ENCODE measurements at regions not wholly inside any gene's neighbourhood (a gene's known extent, or its start where the extent isn't known, plus 50 kb on each side); places are given as distances from the start of the nearest gene placed in this dataset.
"Not testable (repeated sequence)": the region's sequence is repeated elsewhere in the genome, so short reads cannot be mapped to it uniquely, and the experiment has no call there.

DNA sequence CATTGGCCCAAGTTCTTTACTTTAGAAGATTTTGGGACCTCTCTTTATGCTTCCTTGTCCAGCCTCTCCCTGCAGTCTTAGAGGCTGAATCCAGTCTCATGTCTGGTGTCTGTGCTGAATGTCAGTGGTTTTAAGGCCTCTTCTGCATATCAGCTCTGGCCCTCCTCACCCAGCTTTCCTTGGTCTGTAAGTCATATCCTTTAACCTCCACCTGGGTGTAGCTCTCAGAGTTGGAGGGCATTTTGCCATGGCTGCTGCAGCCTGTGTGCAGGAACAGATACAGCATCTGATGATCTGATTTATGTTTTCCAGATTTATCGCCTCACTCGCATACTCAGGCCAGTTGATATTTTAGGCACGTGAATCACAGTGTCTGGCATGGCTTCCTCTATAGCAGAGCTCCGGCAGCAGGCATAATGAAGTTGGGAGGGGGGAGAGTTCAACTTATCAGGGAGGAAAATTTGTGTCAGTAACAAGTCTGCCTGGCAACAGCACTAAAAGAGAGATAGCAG lies 335.0 kb downstream of the PCNX1 start:
- no peak for DNase-seq

DNA sequence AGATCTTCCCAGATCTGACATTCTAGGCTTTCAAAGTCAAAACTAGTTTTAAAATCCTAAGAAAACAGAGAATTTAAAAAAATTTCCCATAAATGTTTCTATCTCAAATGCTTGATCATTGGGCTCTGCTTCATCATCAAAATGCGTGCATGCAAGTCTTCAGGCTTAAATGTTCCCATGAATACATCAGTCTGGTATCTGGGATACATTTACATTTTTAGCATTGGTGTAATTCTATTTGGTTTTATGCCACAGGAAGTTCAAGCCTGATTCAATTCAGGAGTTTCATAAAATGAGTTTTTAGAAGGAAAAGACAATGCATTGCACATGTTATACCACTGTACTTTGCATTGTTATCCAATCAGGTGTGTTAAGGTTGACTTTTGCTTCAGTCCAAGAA lies 336.4 kb downstream of the PCNX1 start:
- no peak for DNase-seq

DNA sequence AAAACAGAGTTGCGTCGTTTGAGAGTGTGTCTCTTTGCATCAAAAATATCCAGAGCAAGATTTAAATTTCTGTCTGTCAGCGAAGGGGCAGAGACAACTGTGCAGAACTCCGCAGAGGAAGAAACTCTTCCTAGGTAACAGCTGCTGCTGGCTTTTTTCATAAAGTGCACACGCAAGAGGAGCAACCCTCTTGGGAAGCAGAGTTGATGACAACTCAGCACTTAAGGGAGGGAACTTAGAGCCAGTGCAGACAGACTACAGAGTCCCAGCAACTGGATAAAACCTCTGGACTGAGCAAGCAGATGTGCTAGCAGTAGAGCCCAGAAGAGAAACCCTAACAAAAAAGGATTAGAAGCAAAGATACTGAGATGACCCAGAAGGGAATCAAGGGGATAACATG lies 337.1 kb downstream of the PCNX1 start:
- no peak for DNase-seq

DNA sequence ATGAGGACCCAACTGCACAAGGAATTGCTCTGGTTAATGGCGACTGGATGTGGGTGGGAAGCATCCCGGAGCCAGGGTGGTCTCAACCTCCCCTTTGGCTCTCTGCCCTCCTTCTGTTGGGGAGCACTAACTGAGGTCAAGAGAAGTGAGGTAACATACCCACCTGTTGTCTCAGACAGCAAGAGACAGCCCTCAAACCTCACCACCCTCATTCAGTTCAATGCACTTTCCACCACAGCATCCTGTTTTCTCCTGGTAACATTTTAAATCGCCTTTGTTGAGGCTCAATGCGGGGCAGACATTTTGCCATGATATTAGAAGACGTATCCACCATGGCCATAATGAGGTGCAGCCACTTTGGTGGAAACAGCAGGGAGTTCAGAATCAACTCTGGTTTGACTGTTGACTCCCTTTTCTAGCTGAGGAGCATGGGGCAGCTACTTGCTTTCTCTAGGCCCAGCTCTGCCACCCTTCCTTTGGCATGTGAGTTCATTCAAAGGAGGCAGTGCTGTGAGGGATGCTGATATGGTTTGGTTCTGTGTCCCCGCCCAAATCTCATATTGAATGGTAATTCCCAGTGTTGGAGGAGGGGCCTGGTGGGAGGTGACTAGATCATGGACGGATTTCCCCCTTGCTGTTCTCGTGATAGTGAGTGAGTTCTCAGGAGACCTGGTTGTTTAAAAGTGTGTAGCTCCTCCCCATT lies 338.6 kb downstream of the PCNX1 start:
- no peak for DNase-seq

DNA sequence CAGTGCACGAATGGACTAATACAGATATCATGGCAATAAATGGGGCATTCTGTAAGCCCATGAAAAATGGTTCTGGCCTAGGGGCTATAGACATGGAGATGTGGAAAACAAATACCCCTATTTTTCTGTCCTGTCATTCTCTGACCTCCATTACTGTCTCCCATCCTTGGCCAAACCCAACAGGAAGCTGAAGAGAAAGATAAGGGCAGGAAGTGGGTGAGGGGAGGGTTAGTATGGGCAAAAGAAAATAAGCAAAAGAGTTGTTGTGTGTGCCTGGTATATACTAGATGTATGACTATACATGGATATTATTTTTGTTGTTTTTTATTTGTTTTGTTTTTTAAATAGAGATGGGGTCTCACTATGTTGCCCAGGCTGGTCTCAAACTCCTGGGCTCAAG lies 339.3 kb downstream of the PCNX1 start:
- no peak for DNase-seq

DNA sequence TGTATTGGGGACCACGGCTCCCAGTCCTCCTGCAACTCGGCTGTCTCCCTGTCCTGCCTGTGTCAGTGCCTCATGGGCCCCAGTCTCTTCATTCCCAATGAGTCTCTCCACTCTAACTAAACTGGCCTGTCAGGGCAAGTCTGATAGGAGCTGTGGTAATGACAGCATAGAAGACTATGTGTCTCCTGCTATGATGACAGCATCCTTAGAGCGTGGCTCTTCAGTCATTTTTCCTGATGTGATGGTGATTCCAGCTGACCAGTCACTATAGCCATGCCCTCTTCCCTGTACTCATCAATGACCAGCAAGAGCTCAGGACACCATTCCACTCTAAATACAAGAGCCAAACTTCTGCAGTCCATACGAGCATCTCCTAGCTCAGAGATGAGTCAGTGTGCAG lies 339.8 kb downstream of the PCNX1 start:
- DNase-seq, result no peak

DNA sequence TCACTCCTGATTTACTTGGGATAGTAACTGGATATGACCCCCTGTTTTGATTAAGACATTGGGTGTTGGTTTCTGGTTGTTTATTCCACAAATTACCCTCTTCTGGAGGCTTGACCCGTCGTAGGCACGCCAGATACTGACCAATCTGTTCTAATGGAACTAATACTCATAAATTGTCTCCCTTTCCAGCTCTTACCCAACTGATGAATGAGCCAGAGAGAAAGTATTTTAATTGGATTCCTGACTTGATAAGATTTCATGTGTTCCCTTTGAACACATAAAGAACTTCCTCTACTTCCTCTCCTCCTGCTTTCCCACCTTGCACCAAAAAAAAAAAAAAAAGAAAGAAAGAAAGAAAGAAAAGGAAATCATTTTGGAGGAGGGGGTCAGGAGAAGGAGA lies 340.9 kb downstream of the PCNX1 start:
- no peak for DNase-seq

DNA sequence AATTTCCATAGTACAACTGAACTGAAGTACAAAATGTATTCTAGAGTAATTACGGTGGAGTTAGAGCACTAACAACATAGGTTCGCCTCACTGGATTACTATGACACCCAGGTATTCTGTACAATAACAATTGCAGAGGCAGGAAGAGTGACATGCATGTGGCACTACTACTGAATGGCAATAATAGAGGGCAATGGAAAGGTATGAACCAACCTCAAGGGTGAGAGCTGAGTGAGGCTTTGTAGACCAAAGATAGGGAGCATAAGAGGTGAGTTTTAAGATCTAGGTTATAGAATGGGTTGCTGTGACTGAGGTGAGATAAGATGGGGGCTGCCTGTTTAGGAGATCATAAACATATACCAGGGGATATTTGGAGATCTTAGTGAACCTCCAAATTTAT lies 343.1 kb downstream of the PCNX1 start:
- no peak for DNase-seq

DNA sequence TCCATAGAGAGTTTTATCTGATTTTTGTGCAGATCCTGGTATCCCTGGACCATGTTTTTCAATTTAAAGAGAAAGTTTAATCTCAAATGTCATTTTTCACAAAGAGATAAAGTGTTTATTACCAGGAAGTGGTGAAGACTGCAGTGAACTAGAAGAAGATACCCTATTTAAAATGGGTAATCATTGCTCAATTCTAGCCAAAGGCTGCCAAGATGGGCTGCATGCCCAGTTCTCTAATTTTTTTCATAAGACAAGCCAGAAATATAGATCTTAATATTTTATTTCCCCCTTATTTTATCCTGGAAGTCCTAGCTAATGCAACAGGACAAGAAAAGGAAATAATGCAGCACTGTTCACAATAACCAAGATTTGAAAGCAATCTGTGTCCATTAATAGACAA lies 343.5 kb downstream of the PCNX1 start:
- no peak for DNase-seq

DNA sequence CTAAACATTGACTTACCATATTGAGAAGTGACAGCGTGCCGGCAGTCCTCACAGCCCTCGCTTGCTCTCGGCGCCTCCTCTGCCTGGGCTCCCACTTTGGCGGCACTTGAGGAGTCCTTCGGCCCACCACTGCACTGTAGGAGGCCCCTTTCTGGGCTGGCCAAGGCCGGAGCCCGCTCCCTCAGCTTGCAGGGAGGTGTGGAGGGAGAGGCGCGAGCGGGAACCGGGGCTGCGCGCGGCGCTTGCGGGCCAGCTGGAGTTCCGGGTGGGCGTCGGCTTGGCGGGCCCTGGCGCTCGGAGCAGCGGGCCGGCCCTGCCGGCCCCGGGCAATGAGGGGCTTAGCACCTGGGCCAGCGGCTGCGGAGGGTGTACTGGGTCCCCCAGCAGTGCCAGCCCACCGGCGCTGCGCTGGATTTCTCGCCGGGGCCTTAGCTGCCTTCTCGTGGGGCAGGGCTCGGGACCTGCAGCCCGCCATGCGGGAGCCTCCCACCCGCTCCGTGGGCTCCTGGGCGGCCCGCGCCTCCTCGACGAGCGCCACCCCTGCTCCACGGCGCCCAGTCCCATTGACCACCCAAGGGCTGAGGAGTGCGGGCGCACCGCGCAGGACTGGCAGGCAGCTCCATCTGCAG lies 346.9 kb downstream of the PCNX1 start:
- not testable (repeated sequence) for DNase-seq

DNA sequence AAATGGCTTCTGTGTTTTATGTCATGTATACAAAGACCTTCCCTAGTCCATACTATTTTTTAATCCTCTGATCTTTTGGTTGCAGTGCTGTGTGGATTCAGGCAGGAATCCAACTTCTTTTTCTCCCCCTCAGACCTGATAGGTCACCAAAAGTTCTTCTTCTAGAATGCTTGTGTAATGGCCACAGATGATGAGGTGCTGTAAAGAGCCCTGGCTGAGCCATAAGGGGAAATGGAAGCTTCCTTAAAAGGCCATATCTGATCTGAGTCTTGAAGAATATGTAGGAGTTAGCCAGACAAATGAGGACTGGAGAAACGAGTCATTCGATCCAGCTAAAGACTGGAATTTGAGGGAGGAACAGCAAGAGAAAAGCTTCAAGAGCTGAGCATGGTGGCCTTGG lies 353.9 kb downstream of the PCNX1 start:
- DNase-seq, result peak; percentile 56

DNA sequence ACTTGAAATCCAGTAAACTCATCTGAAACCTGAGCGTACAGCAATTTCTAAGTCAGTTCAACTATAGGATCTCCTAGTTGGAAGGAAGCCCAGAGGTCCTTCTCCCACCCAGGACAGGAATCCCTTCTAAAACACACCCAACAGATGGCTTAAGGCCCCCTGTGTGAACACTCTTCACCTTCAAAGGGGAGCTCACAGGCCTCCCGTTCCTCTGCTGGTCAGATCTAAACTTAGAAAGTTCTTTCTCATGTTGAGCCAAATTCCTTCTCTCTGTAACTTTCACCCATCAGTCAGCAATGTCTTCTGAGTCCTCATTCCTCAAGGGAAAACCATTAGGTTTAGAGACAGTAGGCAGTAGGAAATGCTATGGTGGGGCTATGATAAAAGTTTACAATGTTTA lies 355.2 kb downstream of the PCNX1 start:
- DNase-seq, result no peak

DNA sequence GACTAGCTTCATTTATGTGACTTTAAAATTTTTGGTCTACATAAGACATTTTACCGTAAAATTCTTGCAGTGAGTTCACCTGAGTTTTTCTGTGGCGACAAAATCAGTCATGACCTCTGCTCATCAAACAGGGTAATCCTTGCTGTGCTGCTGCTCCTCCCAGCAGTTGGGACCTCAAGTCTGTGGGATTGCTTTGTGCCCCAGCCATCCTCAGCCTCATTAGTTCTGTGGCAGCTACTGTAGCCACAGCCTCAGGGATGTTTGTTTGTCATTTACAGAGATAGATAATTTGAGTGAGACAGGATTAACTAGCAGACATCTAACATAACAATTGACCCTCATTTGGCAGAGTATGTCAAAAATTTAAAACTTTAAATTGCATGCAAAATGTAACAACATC lies 357.0 kb downstream of the PCNX1 start:
- no peak for DNase-seq

DNA sequence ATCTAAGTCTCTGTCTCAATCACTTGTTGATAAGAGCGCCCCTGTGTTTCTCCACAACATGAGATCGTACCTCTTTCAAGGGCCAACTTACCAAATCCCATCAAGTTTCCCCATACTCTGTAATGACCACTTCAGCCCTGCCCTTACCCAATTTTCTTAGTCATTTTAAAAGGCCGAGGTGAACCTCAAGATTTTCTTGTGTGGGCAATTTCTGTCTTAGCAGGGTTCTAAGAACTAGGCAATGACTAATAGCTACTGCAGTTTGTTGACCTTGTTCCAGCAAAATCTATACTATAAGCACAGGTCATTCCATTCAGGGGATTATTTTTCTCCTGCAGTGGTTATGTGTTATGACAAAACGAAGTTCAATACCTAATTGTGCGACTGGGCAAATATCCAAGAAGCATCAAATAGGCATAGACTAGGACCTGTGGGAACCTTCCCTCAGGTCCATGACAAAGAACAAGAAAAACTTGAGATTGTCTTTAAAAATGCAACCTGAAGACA lies 359.8 kb downstream of the PCNX1 start:
- peak; percentile 79 for DNase-seq

DNA sequence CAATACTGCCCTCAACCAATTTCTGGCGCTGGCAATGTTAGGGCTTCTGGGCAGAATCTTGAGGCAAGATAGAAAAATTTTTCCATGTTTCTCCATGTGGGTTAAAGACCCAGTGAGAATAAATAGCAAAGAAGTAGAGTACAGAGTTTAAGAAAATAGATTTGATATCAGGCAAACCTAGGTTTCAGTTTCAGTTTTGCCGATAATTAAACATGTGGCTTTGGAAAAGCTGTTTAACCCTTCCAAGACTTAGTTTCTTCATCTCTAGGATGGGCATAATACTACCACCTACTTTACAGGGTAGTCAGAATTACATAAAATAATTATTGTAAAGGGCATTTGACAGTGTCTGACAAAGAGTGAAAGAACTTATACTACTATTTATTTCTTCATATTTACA lies 360.4 kb downstream of the PCNX1 start:
- DNase-seq, result peak; percentile 58

DNA sequence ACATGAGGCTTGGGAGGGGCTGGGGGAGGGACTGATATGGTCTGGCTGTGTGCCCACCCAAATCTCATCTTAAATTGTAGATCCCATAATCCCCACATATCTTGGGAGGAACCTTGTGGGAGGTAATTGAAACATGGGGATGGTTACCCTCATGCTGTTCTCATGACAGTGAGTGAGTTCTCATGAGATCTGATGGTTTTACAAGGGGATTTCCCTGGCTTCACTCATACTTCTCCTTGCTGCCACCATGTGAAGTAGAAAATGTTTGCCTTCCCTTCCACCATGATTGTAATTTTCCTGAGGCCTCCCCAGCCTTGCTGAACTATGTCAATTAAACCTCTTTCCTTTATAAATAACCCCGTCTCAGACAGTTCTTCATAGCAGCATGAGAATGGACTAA lies 362.9 kb downstream of the PCNX1 start:
- DNase-seq, result peak; percentile 56

DNA sequence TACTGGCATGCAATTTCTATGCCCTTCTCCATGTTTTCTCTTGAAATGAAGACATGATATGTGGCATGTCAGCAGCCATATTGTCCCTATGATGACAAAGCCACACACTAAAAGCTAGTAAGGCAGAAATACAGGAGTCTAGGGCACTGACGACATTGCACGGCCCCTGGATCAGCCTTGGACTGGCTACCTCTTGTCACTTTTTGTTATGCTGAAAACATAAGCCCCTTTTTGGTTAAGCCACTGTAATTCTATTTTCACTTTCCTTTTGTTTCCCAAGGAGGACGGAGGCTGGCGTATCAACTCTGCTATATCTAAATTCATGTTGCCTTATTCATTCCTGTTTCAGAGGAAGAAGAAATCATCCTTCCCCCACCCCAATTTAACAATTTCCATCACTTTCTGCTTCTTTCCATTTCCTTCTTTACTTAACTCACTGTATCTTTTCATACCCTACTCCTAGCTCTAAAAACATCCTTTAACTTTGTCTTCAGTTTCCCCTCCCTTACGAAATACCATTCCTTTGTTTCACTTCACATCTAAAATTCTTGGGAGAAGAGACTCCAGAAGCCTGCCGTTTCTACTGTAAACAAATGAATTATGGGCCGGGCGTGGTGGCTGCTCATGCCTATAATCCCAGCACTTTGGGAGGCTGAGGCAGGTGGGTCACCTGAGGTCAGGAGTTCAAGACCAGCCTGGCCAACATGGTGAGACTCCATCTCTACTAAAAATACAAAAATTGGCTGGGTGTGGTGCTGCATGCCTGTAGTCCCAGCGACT lies 364.1 kb downstream of the PCNX1 start:
- DNase-seq, result no peak

DNA sequence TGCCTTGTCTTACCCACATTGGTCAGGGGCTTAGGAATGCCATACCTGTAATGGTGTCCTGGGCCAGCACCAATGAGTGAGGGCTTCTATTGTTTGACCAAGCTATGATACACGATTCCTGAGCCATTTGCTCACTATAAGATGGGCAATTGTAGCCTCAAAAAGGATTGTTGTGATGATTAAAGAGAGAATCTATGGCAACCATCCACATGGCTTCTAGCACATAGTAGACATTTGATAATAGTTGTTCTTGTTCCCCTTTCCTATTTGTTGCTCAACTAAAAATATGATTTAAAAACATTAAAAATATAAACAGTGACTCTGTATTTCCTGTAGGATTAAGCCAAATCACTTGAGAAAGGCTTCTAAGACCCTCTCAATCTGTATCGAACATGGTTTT lies 366.1 kb downstream of the PCNX1 start:
- DNase-seq, result no peak

DNA sequence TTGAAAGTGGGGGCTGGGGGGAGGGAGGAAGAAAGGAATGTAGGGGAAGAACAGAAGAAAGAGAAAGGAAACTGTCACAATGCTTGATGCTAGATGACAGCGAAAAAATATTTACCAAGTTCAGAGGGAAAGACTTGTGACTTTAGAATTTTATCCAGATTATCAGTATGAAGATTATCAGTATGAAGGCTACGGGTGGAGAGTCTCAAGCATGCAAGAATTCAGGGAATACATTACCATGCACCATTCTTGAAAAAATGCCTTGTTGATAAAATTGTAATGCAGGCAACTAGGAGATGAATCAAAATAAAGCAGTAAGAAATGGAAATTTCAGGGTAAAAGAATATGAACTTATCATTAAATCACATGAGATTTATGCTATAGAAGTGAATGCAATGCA lies 376.8 kb downstream of the PCNX1 start:
- no peak for DNase-seq

DNA sequence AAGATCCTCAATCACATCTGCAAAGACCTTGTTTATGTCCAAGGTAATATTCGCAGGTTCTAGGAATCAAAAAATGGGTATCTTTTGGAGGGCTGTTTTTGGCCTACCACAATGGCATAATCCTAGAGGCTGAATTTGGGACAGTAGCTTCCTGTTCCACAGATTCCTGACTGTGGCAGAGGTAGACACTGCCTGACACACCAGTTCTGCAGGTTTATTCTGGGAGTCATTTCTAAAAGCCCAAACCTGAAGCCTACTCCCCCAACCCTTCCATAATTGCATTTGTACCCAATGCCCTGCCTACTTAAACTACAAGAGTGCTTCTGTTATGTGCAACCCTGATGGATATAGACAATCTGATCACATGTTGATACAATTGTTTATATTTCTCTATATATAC lies 378.9 kb downstream of the PCNX1 start:
- DNase-seq, result no peak

DNA sequence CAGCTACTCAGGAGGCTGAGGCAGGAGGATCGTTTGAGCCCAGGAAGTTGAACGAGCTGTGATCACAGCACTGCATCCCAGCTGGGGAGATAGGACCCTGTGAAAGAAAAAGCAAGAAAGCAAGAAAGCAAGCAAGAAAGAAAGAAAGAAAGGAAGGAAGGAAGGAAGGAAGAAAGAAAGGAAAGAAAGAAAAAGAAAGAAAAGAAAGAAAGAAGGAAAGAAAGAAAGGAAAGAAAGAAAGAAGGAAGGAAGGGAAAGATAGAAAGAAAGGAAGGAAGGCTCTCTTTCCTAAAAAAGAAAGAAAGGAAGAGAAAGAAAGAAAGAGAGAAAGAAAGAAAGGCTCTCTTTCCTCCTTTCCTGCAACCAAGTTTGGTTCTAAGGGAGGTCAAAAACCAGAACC lies 380.3 kb downstream of the PCNX1 start:
- no peak for DNase-seq

DNA sequence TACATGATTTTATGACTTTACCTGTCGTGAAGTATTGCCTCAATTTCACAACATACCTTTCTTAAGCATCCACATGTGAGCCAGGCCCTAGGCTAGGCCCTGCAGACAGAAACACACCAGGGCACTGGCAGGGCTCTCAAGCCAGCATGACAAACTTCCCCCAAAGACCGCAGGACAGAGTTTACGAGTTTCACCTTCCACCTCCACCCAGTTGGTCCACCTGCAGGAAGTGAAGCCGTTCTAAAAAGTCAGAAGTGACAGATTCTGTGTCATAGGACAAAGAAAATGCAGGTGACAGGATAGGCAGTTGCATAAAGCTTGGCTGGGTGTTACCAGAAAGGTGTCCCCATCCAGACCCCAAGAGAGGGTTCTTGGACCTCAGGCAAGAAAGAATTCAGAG lies 382.3 kb downstream of the PCNX1 start:
- DNase-seq, result no peak

DNA sequence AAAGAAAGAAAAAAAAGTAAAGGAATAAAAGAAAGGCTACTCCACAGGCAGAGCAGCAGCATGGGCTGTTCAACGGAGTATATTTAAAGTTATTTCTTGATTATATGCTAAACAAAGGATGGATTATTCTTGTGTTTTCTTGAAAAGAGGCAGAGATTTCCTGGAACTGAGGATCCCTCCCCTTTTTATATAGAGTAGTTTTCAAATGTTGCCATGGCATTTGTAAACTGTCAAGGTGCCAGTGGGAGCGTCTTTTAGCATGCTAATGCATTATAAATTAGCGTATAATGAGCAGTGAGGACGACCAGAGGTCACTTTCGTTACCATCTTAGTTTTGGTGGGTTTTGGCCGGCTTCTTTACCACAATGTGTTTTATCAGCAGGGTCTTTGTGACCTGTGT lies 383.0 kb downstream of the PCNX1 start:
- no peak for DNase-seq

DNA sequence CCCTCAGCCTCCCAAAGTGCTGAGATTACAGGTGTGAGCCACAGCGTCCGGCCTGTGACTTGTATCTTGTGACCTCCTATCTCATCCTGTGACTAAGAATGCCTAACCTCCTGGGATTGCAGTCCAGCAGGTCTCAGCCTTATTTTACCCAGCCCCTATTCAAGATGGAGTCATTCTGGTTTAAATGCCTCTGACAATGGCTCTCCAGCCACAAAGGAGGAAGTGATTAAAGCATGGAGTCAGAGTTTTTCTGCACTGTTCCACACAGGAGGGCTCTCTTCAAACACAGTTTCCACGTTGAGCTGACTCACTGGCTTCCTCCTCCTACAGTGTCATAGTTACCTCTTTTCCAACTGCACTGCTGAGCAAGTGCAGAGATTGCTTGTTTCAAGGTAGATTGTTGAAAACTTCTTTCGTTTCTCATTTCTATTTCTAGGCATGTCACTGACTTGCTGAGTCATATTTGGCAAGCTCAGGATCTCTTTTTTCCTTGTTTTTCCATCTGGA lies 383.8 kb downstream of the PCNX1 start:
- DNase-seq, result peak; percentile 81
